GM06990 (cell line): ENCODE measurements at regions not wholly inside any gene's neighbourhood (a gene's known extent, or its start where the extent isn't known, plus 50 kb on each side); places are given as distances from the start of the nearest gene placed in this dataset.
"Not testable (repeated sequence)": the region's sequence is repeated elsewhere in the genome, so short reads cannot be mapped to it uniquely, and the experiment has no call there.

Experiments
- DNase-seq: peaks from one replicate; pipeline ENCODE4 v3.0.0-alpha.2; 2011; ENCODE audit not compliant: insufficient read length; ENCODE audit errors: extremely low read depth
- H3K27me3 ChIP-seq: replicated peaks from 2 replicates; pipeline ENCODE4 v1.6.0; 2011; ENCODE audit warnings: low read length; ENCODE audit not compliant: control insufficient read depth, insufficient read depth
- H3K36me3 ChIP-seq: 2 replicates; pipeline ENCODE4 v1.5.1; 2011; ENCODE audit warnings: low read length; ENCODE audit not compliant: control insufficient read depth, insufficient read depth
- H3K4me3 ChIP-seq: replicated peaks from 2 replicates; pipeline ENCODE4 v1.5.1; 2011; ENCODE audit warnings: low read depth, mild to moderate bottlenecking, control low read depth, low read length
- TF ChIP-seq, protein P1 (sequence below): IDR thresholded peaks from 2 replicates; pipeline ENCODE4 v1.5.1; 2011; ENCODE audit warnings: low read length, control low read depth, mild to moderate bottlenecking, inconsistent platforms; ENCODE audit not compliant: insufficient read depth, poor library complexity, severe bottlenecking

GRCh38 chr14:105883066-105884005, 357.0 kb downstream of the TMEM121 start:
- TF ChIP-seq, protein P1, sequence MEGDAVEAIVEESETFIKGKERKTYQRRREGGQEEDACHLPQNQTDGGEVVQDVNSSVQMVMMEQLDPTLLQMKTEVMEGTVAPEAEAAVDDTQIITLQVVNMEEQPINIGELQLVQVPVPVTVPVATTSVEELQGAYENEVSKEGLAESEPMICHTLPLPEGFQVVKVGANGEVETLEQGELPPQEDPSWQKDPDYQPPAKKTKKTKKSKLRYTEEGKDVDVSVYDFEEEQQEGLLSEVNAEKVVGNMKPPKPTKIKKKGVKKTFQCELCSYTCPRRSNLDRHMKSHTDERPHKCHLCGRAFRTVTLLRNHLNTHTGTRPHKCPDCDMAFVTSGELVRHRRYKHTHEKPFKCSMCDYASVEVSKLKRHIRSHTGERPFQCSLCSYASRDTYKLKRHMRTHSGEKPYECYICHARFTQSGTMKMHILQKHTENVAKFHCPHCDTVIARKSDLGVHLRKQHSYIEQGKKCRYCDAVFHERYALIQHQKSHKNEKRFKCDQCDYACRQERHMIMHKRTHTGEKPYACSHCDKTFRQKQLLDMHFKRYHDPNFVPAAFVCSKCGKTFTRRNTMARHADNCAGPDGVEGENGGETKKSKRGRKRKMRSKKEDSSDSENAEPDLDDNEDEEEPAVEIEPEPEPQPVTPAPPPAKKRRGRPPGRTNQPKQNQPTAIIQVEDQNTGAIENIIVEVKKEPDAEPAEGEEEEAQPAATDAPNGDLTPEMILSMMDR: no peak
- Histone ChIP-seq H3K27me3 (no peaks in the 10 kb centered on the region), H3K4me3 (no peak overlapping the region), H3K36me3 (no peaks in the 10 kb centered on the region)
- DNase-seq: no peak

GRCh38 chr14:105884192-105884807, 357.9 kb downstream of the TMEM121 start:
- not testable (repeated sequence) for H3K27me3 ChIP-seq, DNase-seq, H3K36me3 ChIP-seq, H3K4me3 ChIP-seq

DNA sequence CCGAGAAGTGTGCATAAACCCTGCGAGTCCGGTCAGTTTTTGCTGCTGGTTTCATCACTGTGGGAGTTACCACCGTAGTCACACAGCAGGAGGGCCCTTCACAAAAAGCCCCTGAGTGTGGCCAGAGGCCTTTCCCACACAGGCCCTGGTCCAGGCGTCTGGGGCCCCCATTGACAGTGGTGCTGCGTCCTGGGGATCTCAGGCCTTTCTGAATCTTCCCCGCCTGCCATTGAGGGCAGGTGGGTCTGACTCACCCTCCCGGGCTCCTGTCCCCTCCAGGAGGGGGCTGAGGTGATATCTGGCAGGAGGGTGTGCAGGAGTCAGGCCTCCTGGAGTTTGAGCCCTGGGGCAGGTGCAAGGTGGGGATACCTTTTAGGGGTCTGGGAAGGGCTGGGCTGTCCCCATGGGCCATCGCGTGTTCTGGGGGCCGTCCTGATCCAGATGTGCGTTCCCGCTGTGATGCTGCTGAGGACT, 358.5 kb downstream of the TMEM121 start:
- H3K4me3 ChIP-seq: no peak overlapping the region
- no peak for DNase-seq
- H3K36me3 ChIP-seq: no peaks in the 10 kb centered on the region
- H3K27me3 ChIP-seq: no peaks in the 10 kb centered on the region
- TF ChIP-seq, protein P1: no peak

GRCh38 chr14:105885561-105886320, 359.4 kb downstream of the TMEM121 start:
- Histone ChIP-seq H3K4me3 (no peak overlapping the region), H3K36me3 (no peaks in the 10 kb centered on the region), H3K27me3 (no peaks in the 10 kb centered on the region)
- TF ChIP-seq, protein P1: no peak
- no peak for DNase-seq

- not testable (repeated sequence) for H3K36me3 ChIP-seq, H3K4me3 ChIP-seq, DNase-seq, H3K27me3 ChIP-seq
Measured at GRCh38 chr14:105886791-105887191, 360.4 kb downstream of the TMEM121 start.

DNA sequence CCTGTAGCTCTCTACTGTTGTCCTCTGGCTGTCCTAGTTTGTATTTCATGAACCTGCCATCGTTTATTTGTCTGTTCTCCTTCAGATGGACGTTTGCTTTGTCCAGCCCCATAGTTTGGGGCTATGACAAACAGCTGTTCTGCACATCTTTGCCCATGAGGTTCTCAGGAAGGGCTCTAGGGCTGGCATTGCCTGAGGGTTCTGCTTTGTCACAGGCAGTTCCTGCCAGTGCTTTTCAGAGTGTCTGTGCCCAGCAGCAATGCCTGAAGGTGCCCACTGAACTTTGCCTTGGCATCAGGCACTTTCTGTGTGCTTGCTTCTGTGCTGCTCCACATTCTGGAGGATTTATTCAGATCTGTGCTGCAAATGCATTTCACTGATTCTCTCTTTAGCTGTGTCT, 361.3 kb downstream of the TMEM121 start:
- Histone ChIP-seq H3K36me3 (no peaks in the 10 kb centered on the region), H3K27me3 (no peaks in the 10 kb centered on the region), H3K4me3 (no peak overlapping the region)
- TF ChIP-seq, protein P1: no peak
- no peak for DNase-seq
